Upper lobe of left lung (tissue), 4 donors: ENCODE measurements at regions not wholly inside any gene's neighbourhood (a gene's known extent, or its start where the extent isn't known, plus 50 kb on each side); places are given as distances from the start of the nearest gene placed in this dataset.
"Not testable (repeated sequence)": the region's sequence is repeated elsewhere in the genome, so short reads cannot be mapped to it uniquely, and the experiment has no call there.

ENCODE experiments used
- EP300 ChIP-seq, 4 donors: sonication (generic); formaldehyde crosslinking; IDR thresholded peaks; one replicate each; pipeline ENCODE4 v1.5.1; 2017; ENCODE audit warnings: antibody characterized with exemption in 4 of 4, control low read depth in 2 of 4
- POLR2A ChIP-seq, 4 donors: fragments of 450-650 bp; IDR thresholded peaks; one replicate each; pipeline ENCODE4 v1.5.1; 2016 to 2017; ENCODE audit warnings: antibody characterized with exemption in 4 of 4, mild to moderate bottlenecking in 2 of 4
- POLR2AphosphoS5 ChIP-seq, 2 donors: sonication (generic); formaldehyde crosslinking; IDR thresholded peaks; one replicate each; pipeline ENCODE4 v1.5.1; 2017; ENCODE audit warnings: antibody characterized with exemption in 2 of 2
- TF ChIP-seq, protein P1 (sequence below), 6 experiments: fragments of 450-650 bp in 4 of 6; fragments of 200-600 bp in 2 of 6; sonication (generic) in 2 of 6; IDR thresholded peaks; one replicate each; pipeline ENCODE4 v1.5.1; 2016 to 2019; ENCODE audit warnings: antibody characterized with exemption in 6 of 6

- TF ChIP-seq, protein P1, sequence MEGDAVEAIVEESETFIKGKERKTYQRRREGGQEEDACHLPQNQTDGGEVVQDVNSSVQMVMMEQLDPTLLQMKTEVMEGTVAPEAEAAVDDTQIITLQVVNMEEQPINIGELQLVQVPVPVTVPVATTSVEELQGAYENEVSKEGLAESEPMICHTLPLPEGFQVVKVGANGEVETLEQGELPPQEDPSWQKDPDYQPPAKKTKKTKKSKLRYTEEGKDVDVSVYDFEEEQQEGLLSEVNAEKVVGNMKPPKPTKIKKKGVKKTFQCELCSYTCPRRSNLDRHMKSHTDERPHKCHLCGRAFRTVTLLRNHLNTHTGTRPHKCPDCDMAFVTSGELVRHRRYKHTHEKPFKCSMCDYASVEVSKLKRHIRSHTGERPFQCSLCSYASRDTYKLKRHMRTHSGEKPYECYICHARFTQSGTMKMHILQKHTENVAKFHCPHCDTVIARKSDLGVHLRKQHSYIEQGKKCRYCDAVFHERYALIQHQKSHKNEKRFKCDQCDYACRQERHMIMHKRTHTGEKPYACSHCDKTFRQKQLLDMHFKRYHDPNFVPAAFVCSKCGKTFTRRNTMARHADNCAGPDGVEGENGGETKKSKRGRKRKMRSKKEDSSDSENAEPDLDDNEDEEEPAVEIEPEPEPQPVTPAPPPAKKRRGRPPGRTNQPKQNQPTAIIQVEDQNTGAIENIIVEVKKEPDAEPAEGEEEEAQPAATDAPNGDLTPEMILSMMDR (IDR thresholded peaks at IDR 0.05) = not testable (repeated sequence)
- TF ChIP-seq POLR2AphosphoS5, EP300, POLR2A (IDR thresholded peaks at IDR 0.05): not testable (repeated sequence)
Measured at GRCh38 chrX:88313972-88314371, 433.1 kb upstream of the CPXCR1 start.
